ENCODE measurements at regions not wholly inside any gene's neighbourhood (a gene's known extent, or its start where the extent isn't known, plus 50 kb on each side); places are given as distances from the start of the nearest gene placed in this dataset.

DNA sequence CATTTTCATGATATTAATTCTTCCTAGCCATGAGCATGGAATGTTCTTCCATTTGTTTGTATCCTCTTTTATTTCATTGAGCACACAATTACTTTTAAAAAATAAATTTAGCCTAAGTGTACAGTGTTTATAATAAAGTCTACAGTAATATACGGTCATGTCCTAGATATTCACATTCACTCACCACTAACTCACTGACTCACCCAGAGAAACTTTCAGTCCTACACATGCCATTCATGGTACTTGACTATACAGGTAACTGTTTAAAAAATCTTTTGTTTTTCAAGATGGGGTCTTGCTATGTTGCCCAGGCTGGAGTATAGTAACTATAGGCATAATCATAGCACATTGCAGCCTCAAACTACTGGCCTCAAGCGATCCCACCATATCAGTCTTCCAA, 348.1 kb downstream of the RAPGEF2 start:
- Histone ChIP-seq H3K9me3 (no peaks in the 10 kb centered on the region), H3K4me3 (replicated peaks in 1 of 3) (no peak overlapping the region), H3K4me1 (no peaks in the 10 kb centered on the region), H3K27ac (no peak overlapping the region), H3K36me3 (no peaks in the 10 kb centered on the region), H3K27me3 (no peaks in the 10 kb centered on the region)
- 97 to 99% methylated on average over 2 of the region's 2 CpGs for WGBS, 2 donors
- no peak for TF ChIP-seq POLR2A (IDR thresholded peaks at IDR 0.05)
- TF ChIP-seq, protein P1, sequence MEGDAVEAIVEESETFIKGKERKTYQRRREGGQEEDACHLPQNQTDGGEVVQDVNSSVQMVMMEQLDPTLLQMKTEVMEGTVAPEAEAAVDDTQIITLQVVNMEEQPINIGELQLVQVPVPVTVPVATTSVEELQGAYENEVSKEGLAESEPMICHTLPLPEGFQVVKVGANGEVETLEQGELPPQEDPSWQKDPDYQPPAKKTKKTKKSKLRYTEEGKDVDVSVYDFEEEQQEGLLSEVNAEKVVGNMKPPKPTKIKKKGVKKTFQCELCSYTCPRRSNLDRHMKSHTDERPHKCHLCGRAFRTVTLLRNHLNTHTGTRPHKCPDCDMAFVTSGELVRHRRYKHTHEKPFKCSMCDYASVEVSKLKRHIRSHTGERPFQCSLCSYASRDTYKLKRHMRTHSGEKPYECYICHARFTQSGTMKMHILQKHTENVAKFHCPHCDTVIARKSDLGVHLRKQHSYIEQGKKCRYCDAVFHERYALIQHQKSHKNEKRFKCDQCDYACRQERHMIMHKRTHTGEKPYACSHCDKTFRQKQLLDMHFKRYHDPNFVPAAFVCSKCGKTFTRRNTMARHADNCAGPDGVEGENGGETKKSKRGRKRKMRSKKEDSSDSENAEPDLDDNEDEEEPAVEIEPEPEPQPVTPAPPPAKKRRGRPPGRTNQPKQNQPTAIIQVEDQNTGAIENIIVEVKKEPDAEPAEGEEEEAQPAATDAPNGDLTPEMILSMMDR (IDR thresholded peaks at IDR 0.05): no peak
- intact Hi-C loops (cut with DNase I): no loop called here
- no peak for DNase-seq

DNA sequence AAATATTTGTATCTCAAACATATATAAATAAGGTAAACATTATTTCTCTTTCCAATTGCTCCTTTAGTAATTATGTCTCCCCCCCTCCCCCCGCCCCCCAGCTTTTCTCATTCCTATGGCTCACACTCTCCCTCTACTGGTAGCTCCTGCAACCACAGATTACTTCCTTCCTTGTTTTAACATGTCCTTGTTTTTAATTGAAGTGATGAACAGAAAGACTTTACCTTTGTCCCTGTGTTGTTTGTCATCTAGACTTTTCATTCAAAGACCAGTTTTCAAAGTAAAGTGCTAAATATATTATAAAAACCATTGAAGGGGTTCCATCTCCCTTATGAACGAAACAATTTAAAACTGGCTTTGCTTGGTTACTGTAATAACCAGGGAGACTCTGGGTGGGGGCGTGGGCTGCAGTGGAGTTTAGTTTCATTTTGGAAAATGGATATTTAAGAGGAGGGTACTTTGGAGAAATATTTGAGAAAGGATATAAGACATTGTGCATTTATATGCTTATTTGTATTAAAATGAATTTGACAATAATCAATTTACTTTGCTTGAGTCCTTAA, 352.9 kb downstream of the RAPGEF2 start:
- no peak overlapping the region for H3K4me3 ChIP-seq (replicated peaks in 1 of 3)
- TF ChIP-seq, protein P1 (IDR thresholded peaks at IDR 0.05): peak in 5 of 6 experiments; percentile 12 to 69 (median 50)
- no peak for TF ChIP-seq POLR2A (IDR thresholded peaks at IDR 0.05)
- H3K36me3 ChIP-seq: no peaks in the 10 kb centered on the region
- H3K27me3 ChIP-seq: no peaks in the 10 kb centered on the region
- H3K9me3 ChIP-seq: no peaks in the 10 kb centered on the region
- DNase-seq: peak; percentile 10 to 11
- peaks cover 0 to 8% of the 10 kb centered on the region in 2 donors for H3K4me1 ChIP-seq
- intact Hi-C loops (cut with DNase I): no loop called here
- H3K27ac ChIP-seq: no peak overlapping the region
- WGBS, 2 donors: 28 to 38% methylated on average over 3 of the region's 3 CpGs

DNA sequence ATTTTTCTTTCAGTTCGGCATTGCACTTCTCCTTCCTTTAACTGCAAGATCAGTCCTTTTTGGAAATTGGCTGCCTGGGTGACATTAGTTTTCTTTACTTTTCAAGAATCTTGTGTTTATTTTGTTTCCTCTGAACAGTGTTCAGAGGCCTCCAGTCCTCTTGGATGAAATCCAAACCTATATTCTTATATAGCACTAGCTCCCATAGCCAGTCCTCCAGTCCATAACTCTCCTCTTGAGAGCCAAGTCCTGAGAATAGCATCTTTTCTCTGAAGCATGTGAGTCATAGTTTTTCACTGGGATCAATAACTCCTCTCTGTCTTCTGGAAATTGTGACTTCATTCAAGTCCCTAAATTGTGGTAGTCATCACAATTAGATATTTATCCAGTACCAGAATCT, 357.5 kb downstream of the RAPGEF2 start:
- no peaks in the 10 kb centered on the region for H3K27me3 ChIP-seq
- H3K4me1 ChIP-seq: peaks cover 0 to 8% of the 10 kb centered on the region in 2 donors
- no peak for DNase-seq
- no peaks in the 10 kb centered on the region for H3K36me3 ChIP-seq
- no peaks in the 10 kb centered on the region for H3K9me3 ChIP-seq
- H3K4me3 ChIP-seq (replicated peaks in 1 of 3): no peak overlapping the region
- 19 to 31% methylated on average over 1 of the region's 1 CpG for WGBS, 2 donors
- no peak for TF ChIP-seq POLR2A (IDR thresholded peaks at IDR 0.05)
- TF ChIP-seq, protein P1 (IDR thresholded peaks at IDR 0.05): no peak
- no peak overlapping the region for H3K27ac ChIP-seq
- intact Hi-C loops (cut with DNase I): no loop called here

DNA sequence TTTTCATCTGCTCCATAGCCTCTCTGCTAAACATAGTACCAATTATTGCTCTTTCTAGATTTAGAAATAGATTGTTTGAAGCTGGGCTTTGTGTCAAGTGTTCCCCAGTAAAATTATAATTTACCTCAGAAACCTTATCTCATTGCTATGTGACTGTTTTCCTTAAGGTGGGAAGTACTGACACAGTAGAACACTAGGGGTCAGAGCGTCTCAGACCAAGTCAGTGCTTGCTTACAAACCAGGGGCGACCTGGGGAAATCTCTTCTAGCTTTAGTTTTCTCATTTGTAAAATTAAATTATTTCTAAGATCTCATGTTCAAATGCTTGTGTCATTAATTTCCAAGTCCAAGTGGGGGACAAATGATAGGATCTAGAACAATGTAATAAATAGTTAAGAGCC, 360.4 kb downstream of the RAPGEF2 start:
- no peak overlapping the region for H3K4me3 ChIP-seq (replicated peaks in 1 of 3)
- TF ChIP-seq POLR2A (IDR thresholded peaks at IDR 0.05): no peak
- TF ChIP-seq, protein P1 (IDR thresholded peaks at IDR 0.05): no peak
- H3K9me3 ChIP-seq: no peaks in the 10 kb centered on the region
- no peaks in the 10 kb centered on the region for H3K36me3 ChIP-seq
- intact Hi-C loops (cut with DNase I): no loop called here
- WGBS, 2 donors: 92% methylated on average over 2 of the region's 2 CpGs
- DNase-seq: no peak
- H3K27me3 ChIP-seq: no peaks in the 10 kb centered on the region
- peaks cover 0 to 8% of the 10 kb centered on the region in 2 donors for H3K4me1 ChIP-seq
- no peak overlapping the region for H3K27ac ChIP-seq

DNA sequence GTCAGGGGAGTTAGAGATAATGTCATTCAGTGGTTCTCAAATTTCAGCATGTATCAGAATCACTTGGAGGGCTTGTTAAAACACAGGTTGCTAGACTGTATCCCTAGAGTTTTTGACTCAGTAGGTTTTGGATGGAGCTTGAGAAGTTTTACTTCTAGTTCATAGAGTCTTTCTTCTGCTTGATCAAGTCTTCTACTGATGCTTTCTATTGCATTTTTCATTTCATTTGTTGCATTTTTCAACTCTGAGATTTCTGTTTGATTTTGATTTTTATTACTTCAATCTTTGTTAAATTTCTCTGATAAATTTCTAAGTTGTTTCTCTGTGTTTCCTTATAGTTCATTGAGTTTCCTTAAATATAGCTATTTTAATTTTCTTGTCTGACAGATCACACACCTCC, 361.4 kb downstream of the RAPGEF2 start:
- Histone ChIP-seq H3K4me3 (replicated peaks in 1 of 3) (no peak overlapping the region), H3K36me3 (no peaks in the 10 kb centered on the region), H3K9me3 (no peaks in the 10 kb centered on the region), H3K27me3 (no peaks in the 10 kb centered on the region), H3K4me1 (peaks cover 0 to 8% of the 10 kb centered on the region in 2 donors), H3K27ac (no peak overlapping the region)
- DNase-seq: no peak
- intact Hi-C loops (cut with DNase I): no loop called here
- TF ChIP-seq, protein P1 (IDR thresholded peaks at IDR 0.05): no peak
- no peak for TF ChIP-seq POLR2A (IDR thresholded peaks at IDR 0.05)
